WTC11 (cell line): ENCODE measurements at regions not wholly inside any gene's neighbourhood (a gene's known extent, or its start where the extent isn't known, plus 50 kb on each side); places are given as distances from the start of the nearest gene placed in this dataset.

Source experiments
- ATAC-seq: fragments of 200-7000 bp; cut with Tn5 transposase; 2 replicates; pipeline ENCODE4 v1.10.0; 2021; ENCODE audit warnings: mild to moderate bottlenecking, moderate library complexity
- CTCF ChIA-PET: fragments of 300-600 bp; sonication (Branson Sonifier 250); formaldehyde crosslinking; loops from one replicate; lab custom pipeline; 2021; ENCODE audit warnings: antibody characterized with exemption; lab: Charles Lee
- POLR2A ChIA-PET: fragments of 350-600 bp; sonication (Branson Sonifier 250); formaldehyde crosslinking; loops from one replicate; lab custom pipeline; 2021; ENCODE audit warnings: antibody characterized with exemption; lab: Charles Lee
- DNase-seq: peaks from one replicate; pipeline ENCODE4 v3.0.0; 2021; ENCODE audit warnings: low spot score
- H3K27ac Mint-ChIP-seq: 2 replicates; pipeline ENCODE4 v1.8.0; 2021; ENCODE audit warnings: mixed read lengths
- H3K27me3 Mint-ChIP-seq: 2 replicates; pipeline ENCODE4 v1.8.0; 2021; ENCODE audit warnings: low read depth, mild to moderate bottlenecking, moderate library complexity, mixed read lengths
- H3K36me3 Mint-ChIP-seq: 2 replicates; pipeline ENCODE4 v1.8.0; 2021; ENCODE audit warnings: mixed read lengths
- H3K4me1 Mint-ChIP-seq: 2 replicates; pipeline ENCODE4 v1.8.0; 2022; ENCODE audit warnings: mixed read lengths
- H3K4me3 Mint-ChIP-seq: 2 replicates; pipeline ENCODE4 v1.8.0; 2021; ENCODE audit warnings: mild to moderate bottlenecking, moderate library complexity, mixed read lengths
- H3K9me3 Mint-ChIP-seq: 2 replicates; pipeline ENCODE4 v1.8.0; 2021; ENCODE audit warnings: mixed read lengths
- ARID4B ChIP-seq: sonication (generic); formaldehyde crosslinking; IDR thresholded peaks from 2 replicates; pipeline ENCODE4 v1.8.0; 2023; ENCODE audit warnings: missing genetic modification reagents, mild to moderate bottlenecking, borderline replicate concordance
- ATF1 ChIP-seq: sonication (generic); formaldehyde crosslinking; IDR thresholded peaks from 2 replicates; pipeline ENCODE4 v1.8.1; 2023; ENCODE audit warnings: mild to moderate bottlenecking, moderate library complexity, missing genetic modification reagents
- FOXJ3 ChIP-seq: sonication (generic); formaldehyde crosslinking; IDR thresholded peaks from 2 replicates; pipeline ENCODE4 v1.9.0; 2021; ENCODE audit warnings: missing genetic modification reagents, mild to moderate bottlenecking, borderline replicate concordance
- IRF1 ChIP-seq: sonication (generic); formaldehyde crosslinking; IDR thresholded peaks from 2 replicates; pipeline ENCODE4 v1.8.0; 2023; ENCODE audit warnings: missing genetic modification reagents
- IRF2 ChIP-seq: sonication (generic); formaldehyde crosslinking; IDR thresholded peaks from 2 replicates; pipeline ENCODE4 v1.8.0; 2022; ENCODE audit warnings: low read depth, missing genetic modification reagents, borderline replicate concordance
- NFE2L1 ChIP-seq: sonication (generic); formaldehyde crosslinking; IDR thresholded peaks from 2 replicates; pipeline ENCODE4 v1.8.1; 2023; ENCODE audit warnings: missing genetic modification reagents
- NFYB ChIP-seq: sonication (generic); formaldehyde crosslinking; conservative IDR thresholded peaks from 2 replicates; pipeline ENCODE4 v1.8.0; 2022; ENCODE audit warnings: low read depth, missing genetic modification reagents
- PRRX2 ChIP-seq: fragments of 250-450 bp; sonication (Bioruptor Pico); IDR thresholded peaks from 2 replicates; pipeline ENCODE4 v1.8.0; 2021; ENCODE audit warnings: mild to moderate bottlenecking
- RORB ChIP-seq: fragments of 250-450 bp; sonication (Bioruptor Pico); IDR thresholded peaks from 2 replicates; pipeline ENCODE4 v1.9.0; 2021; ENCODE audit warnings: mild to moderate bottlenecking
- SMAD4 ChIP-seq: sonication (generic); formaldehyde crosslinking; IDR thresholded peaks from 2 replicates; pipeline ENCODE4 v1.8.0; 2022; ENCODE audit warnings: mild to moderate bottlenecking, missing genetic modification reagents
- SOX15 ChIP-seq: fragments of 250-450 bp; sonication (Bioruptor Pico); IDR thresholded peaks from 2 replicates; pipeline ENCODE4 v1.9.0; 2021; ENCODE audit warnings: mild to moderate bottlenecking
- ZBTB21 ChIP-seq: sonication (generic); formaldehyde crosslinking; IDR thresholded peaks from 2 replicates; pipeline ENCODE4 v1.8.1; 2023; ENCODE audit warnings: mild to moderate bottlenecking, missing genetic modification reagents, borderline replicate concordance
- ZMAT4 ChIP-seq: fragments of 250-450 bp; sonication (Bioruptor Pico); IDR thresholded peaks from 2 replicates; pipeline ENCODE4 v1.9.0; 2021; ENCODE audit warnings: mild to moderate bottlenecking
- ZNF121 ChIP-seq: sonication (generic); formaldehyde crosslinking; IDR thresholded peaks from 2 replicates; pipeline ENCODE4 v1.8.0; 2023; ENCODE audit warnings: missing genetic modification reagents
- ZNF263 ChIP-seq: sonication (generic); formaldehyde crosslinking; IDR thresholded peaks from 2 replicates; pipeline ENCODE4 v1.8.1; 2022; ENCODE audit warnings: low read depth, mild to moderate bottlenecking, moderate library complexity, missing genetic modification reagents
- ZNF396 ChIP-seq: fragments of 250-450 bp; sonication (Bioruptor Pico); IDR thresholded peaks from 2 replicates; pipeline ENCODE4 v1.8.0; 2021; ENCODE audit warnings: mild to moderate bottlenecking, moderate library complexity, borderline replicate concordance
- ZNF423 ChIP-seq: fragments of 250-450 bp; sonication (Bioruptor Pico); IDR thresholded peaks from 2 replicates; pipeline ENCODE4 v2.1.2; 2022; ENCODE audit warnings: mild to moderate bottlenecking, moderate library complexity
- ZNF425 ChIP-seq: fragments of 250-450 bp; sonication (Bioruptor Pico); conservative IDR thresholded peaks from 2 replicates; pipeline ENCODE4 v1.9.0; 2021; ENCODE audit warnings: mild to moderate bottlenecking
- ZNF532 ChIP-seq: fragments of 250-450 bp; sonication (Bioruptor Pico); IDR thresholded peaks from 2 replicates; pipeline ENCODE4 v1.9.0; 2021; ENCODE audit warnings: mild to moderate bottlenecking, borderline replicate concordance
- ZSCAN18 ChIP-seq: fragments of 250-450 bp; sonication (Bioruptor Pico); IDR thresholded peaks from 2 replicates; pipeline ENCODE4 v2.1.2; 2022; ENCODE audit warnings: mild to moderate bottlenecking, moderate library complexity

- TF ChIP-seq IRF2 (CRISPR knock-in tag) (no peak), ZNF121 (CRISPR knock-in tag) (no peak), IRF1 (CRISPR knock-in tag) (no peak), ZBTB21 (CRISPR knock-in tag) (no peak), ARID4B (CRISPR knock-in tag) (no peak), ZNF425 (CRISPR knock-in tag) (no peak), ATF1 (CRISPR knock-in tag) (no peak), ZNF396 (CRISPR knock-in tag) (no peak), ZSCAN18 (CRISPR knock-in tag) (no peak), RORB (CRISPR knock-in tag) (no peak)
- H3K27ac Mint-ChIP-seq: no peak overlapping the region
- H3K4me1 Mint-ChIP-seq: no peaks in the 10 kb centered on the region
- DNase-seq (no peak), ATAC-seq (peak; percentile 94)
- H3K36me3 Mint-ChIP-seq: peaks cover 26% of the 10 kb centered on the region
- H3K9me3 Mint-ChIP-seq: peaks cover 48% of the 10 kb centered on the region
- no peak overlapping the region for H3K4me3 Mint-ChIP-seq
- POLR2A ChIA-PET: no interaction called here
- CTCF ChIA-PET: no interaction called here
- H3K27me3 Mint-ChIP-seq: no peaks in the 10 kb centered on the region; the same call in 1 of the 2 replicates
Measured at GRCh38 chr5:35345222-35345621, 114.9 kb upstream of the PRLR start.

GRCh38 chr5:35342664-35343063 lies 112.4 kb upstream of the PRLR start:
- Mint-ChIP-seq H3K27me3 (no peaks in the 10 kb centered on the region), H3K36me3 (peaks cover 28% of the 10 kb centered on the region), H3K27ac (no peak overlapping the region), H3K4me3 (no peak overlapping the region), H3K4me1 (peaks cover 16% of the 10 kb centered on the region), H3K9me3 (peaks cover 40% of the 10 kb centered on the region)
- CTCF ChIA-PET: interaction anchor here (0.8 kb wide), 1 partner anchor 112 kb away, joined by 3 read pairs; the partner anchor contains the start of gene PRLR
- ATAC-seq (no peak), DNase-seq (no peak)
- POLR2A ChIA-PET: no interaction called here
- TF ChIP-seq SMAD4 (CRISPR knock-in tag): no peak
- TF ChIP-seq IRF2 (CRISPR knock-in tag): no peak
- no peak for TF ChIP-seq ZNF423
- TF ChIP-seq FOXJ3 (CRISPR knock-in tag): no peak
- no peak for TF ChIP-seq ZNF532 (CRISPR knock-in tag)
- no peak for TF ChIP-seq ZNF425 (CRISPR knock-in tag)
- TF ChIP-seq ZNF263: no peak
- no peak for TF ChIP-seq PRRX2 (CRISPR knock-in tag)
- TF ChIP-seq ZMAT4 (CRISPR knock-in tag): no peak
- TF ChIP-seq NFE2L1: no peak
- no peak for TF ChIP-seq ZNF121 (CRISPR knock-in tag)
- no peak for TF ChIP-seq NFYB (CRISPR knock-in tag)
- no peak for TF ChIP-seq SOX15
